Fibroblast of lung (primary cell): ENCODE measurements at regions not wholly inside any gene's neighbourhood (a gene's known extent, or its start where the extent isn't known, plus 50 kb on each side); places are given as distances from the start of the nearest gene placed in this dataset.

Experiments used
- EZH2 ChIP-seq: IDR thresholded peaks from 2 replicates; pipeline ENCODE4 v1.5.1; 2012; ENCODE audit warnings: low read length, control low read depth, mild to moderate bottlenecking; ENCODE audit errors: missing control alignments
- TF ChIP-seq, protein P1 (sequence below), 2 donors: IDR thresholded peaks in 1 of 2; conservative IDR thresholded peaks in 1 of 2; 1 replicate in 1 of 2; 2 replicates in 1 of 2; pipeline ENCODE4 v1.5.1; 2011 to 2012; ENCODE audit warnings: low read length in 2 of 2, control low read depth in 1 of 2, inconsistent platforms in 1 of 2, low read depth in 1 of 2, mild to moderate bottlenecking in 1 of 2

- TF ChIP-seq, protein P1, sequence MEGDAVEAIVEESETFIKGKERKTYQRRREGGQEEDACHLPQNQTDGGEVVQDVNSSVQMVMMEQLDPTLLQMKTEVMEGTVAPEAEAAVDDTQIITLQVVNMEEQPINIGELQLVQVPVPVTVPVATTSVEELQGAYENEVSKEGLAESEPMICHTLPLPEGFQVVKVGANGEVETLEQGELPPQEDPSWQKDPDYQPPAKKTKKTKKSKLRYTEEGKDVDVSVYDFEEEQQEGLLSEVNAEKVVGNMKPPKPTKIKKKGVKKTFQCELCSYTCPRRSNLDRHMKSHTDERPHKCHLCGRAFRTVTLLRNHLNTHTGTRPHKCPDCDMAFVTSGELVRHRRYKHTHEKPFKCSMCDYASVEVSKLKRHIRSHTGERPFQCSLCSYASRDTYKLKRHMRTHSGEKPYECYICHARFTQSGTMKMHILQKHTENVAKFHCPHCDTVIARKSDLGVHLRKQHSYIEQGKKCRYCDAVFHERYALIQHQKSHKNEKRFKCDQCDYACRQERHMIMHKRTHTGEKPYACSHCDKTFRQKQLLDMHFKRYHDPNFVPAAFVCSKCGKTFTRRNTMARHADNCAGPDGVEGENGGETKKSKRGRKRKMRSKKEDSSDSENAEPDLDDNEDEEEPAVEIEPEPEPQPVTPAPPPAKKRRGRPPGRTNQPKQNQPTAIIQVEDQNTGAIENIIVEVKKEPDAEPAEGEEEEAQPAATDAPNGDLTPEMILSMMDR (conservative IDR thresholded peaks at IDR 0.05 in 1 of 2, IDR thresholded peaks at IDR 0.05 in 1 of 2; ENCODE audit: low read depth in 1 of 2, low read length in 2 of 2), result no peak
- no peak for TF ChIP-seq EZH2
These were observed 70.2 kb upstream of the CD93 start for GRCh38 chr20:23156170-23156841.
